HT-29 (cell line): ENCODE measurements at regions not wholly inside any gene's neighbourhood (a gene's known extent, or its start where the extent isn't known, plus 50 kb on each side); places are given as distances from the start of the nearest gene placed in this dataset.

ENCODE experiments used
- DNase-seq: peaks from one replicate; pipeline ENCODE4 v3.0.0-alpha.2; 2015; ENCODE audit warnings: low spot score

GRCh38 chr15:79230766-79231165 lies 51.8 kb upstream of the ANKRD34C start:
- no peak for DNase-seq

GRCh38 chr15:79222808-79223207 lies 59.7 kb upstream of the ANKRD34C start:
- DNase-seq, result no peak

DNA sequence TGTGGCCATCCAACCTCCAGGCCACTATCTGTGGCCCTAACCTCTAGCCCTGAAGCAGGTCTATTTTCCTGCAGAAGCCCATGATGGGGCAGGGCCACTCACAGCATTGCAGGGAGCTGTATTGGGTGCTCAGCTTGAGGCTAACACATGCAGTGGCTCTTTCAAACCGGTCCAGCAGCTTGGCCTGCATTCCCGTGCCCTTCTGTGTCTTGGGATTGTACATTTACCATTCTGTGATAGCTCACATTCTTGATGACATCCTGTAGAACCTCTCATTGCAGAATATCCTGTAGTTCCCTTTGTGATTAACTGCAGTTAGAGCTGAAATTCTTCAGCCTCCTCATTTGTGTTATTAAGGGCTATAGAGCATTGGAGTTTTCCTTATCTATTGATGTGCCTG lies 60.8 kb upstream of the ANKRD34C start:
- DNase-seq, result peak; percentile 16

- DNase-seq, result no peak
Observed at GRCh38 chr15:79219393-79220056, 63.0 kb upstream of the ANKRD34C start.

DNA sequence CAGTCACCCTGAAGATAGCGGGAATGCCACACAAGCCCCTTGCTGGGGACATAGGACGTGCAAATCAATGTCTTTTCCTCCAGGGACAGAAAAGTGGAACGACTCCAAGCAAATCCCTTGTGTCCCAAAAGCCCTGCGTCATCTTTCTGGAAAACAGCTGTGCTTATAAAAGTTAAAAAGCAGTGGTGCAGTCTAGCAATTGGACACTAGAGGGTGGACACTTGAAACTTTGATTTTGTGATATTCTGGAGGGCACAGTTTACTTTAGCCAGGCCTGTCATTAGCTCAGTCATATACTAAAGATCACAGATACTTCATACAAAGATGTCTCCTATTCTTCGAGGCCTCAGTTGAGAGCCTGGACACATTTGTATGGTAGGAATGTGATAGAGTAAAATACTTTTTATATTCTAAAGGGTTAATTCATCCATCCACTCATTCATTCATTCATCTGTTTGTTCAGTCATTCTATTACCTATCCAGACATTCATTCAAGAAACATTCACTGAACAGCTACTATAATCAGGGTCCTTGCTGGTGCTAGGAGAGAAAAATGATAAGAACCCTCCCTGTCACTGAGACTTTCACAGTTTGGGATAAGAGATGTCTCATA lies 63.8 kb upstream of the ANKRD34C start:
- DNase-seq, result peak; percentile 50

GRCh38 chr15:79213650-79214049 lies 68.9 kb upstream of the ANKRD34C start:
- no peak for DNase-seq

GRCh38 chr15:79212589-79213157 lies 69.8 kb upstream of the ANKRD34C start:
- DNase-seq, result no peak

DNA sequence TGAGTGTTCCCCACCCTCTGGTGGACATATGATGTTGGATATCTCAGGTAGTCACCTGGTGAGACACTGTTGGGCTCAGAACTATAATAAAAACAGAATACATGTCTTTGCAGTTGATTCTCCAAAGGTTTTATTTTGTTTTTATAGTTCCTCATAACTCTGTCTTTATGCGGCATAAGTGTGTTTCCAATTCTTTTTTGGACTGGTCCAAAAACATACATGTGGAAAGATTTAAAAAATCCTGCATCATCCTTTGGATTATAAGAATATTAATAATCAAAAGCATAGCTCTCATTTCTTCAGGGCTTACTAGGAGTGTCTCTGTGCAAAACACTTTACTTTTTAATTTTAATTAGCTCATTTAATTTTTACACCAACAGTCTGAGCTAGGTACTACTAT lies 71.0 kb upstream of the ANKRD34C start:
- DNase-seq, result no peak

DNA sequence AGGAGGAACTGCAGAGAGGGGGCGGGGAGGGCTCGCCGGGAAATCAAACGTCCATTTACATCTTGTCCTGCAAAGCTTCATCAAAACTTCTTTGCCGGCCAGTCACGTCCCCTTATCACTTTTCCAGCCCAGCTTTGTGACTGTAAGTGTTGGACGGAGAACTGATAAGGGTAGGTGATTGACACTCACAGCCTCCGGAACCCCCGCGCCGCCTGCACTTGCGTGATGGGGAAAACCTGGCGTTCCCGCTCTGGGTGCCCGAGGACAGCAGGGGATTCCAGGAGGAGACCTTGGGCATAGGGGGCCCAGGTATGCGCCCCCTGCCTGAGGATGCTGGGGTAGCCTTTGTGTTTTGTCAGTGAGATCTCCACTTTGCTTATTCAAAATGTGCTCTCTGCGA lies 72.8 kb upstream of the ANKRD34C start:
- no peak for DNase-seq

- no peak for DNase-seq
Observed at GRCh38 chr15:79209116-79209515, 73.4 kb upstream of the ANKRD34C start.

GRCh38 chr15:79208179-79208578 lies 74.3 kb upstream of the ANKRD34C start:
- DNase-seq, result no peak

DNA sequence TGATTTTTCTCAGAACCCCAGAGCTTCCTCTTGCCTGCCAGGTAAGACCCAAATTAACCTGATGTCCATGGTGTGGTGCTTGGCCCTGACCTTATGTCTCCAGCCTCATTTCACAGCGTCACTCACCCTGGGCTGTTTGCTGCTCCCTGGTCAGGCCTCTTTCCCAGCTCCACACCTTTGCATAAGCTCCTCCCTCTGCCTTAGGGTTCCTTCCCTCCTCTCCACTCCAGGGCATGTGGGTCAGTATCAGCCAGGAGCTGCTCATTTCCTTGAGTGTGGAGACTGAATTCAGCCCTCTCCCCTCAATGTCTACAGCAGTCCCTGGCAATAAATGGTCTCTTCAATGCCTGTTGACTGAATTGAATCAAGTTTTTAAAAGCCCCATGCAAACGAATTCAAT lies 75.6 kb upstream of the ANKRD34C start:
- no peak for DNase-seq

- no peak for DNase-seq
Observed at GRCh38 chr15:79204886-79205675, 77.4 kb upstream of the ANKRD34C start.

DNA sequence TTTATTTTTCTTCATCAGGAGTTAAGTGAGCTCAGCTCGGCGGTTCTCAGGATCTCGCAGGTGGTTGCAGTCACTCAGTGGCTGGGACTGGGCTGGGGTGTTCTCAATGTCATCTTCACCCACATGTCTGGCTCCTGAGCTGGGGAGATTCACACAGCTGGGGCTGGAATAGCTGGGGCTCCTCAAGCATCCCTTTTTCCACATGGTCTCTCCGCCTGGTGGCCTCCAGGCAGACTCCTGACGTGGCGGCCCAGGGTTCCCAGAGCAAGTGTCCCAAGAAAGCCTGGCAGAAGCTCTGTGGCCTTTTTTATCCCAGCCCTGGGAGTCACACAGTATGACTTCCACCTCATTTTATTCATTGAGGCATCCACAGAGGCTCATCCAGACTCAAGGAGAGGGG lies 84.1 kb upstream of the ANKRD34C start:
- no peak for DNase-seq

- no peak for DNase-seq
Observed at GRCh38 chr15:79197285-79197684, 85.2 kb upstream of the ANKRD34C start.

DNA sequence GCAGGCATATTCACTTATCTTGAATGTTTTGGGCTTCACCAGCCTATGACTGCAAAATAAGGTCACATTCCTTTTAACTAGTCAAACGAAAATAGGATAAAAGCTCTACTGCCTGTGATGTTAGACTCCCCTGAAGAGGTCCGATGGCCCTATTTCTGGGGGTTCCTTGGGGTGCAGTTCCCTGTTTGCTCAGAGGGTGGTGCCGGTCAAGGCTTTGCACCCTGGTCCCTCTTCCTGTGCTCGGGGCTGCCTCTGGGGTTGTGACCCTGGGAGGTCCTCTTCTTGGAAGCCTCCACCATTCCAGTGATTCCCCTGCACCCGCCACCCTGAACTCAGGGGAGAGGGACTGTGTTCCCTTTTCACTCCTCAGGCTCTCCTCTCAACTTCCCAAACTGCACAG lies 86.7 kb upstream of the ANKRD34C start:
- no peak for DNase-seq

DNA sequence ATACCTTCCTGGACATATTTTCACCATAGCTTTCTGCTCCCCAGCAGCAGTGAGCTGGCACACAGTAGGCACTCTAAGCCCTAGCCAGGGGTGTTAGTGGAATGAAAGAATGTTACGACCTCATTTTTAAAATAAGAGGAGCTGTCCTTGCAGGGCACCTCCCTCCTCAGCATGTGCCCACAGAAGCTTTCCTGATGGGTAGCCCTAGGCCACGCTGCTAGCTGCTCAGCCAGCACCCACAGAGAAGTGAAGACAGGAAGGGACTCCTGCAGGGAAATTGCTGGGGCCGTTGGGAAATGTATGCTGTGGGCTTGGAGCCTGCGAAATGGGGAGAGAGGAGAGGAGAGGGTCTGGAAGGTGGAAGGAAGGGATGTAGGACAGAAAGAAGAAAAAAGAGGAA lies 87.3 kb upstream of the ANKRD34C start:
- DNase-seq, result no peak

- DNase-seq, result no peak
Observed at GRCh38 chr15:79194386-79194785, 88.1 kb upstream of the ANKRD34C start.

- DNase-seq, result no peak
Observed at GRCh38 chr15:79193549-79193948, 89.0 kb upstream of the ANKRD34C start.

DNA sequence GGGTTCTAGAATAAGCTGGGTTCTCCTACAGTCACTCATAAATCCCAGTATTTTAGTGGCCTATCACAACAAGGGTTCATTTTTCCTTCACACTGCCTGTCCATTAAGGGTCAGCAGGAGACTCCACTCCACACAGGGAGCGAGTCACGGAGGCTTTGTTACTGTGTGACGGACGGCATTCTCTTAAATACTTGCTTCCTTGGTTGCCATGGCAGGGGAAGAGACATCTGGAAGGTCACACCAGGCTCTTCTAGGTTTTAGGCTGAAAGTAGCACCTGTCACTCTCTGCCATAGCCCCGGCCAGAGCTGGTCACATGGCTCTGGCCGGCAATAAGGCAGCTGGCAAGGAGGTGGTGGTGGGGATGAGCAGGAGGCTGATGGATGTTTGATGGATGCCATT lies 89.4 kb upstream of the ANKRD34C start:
- no peak for DNase-seq

DNA sequence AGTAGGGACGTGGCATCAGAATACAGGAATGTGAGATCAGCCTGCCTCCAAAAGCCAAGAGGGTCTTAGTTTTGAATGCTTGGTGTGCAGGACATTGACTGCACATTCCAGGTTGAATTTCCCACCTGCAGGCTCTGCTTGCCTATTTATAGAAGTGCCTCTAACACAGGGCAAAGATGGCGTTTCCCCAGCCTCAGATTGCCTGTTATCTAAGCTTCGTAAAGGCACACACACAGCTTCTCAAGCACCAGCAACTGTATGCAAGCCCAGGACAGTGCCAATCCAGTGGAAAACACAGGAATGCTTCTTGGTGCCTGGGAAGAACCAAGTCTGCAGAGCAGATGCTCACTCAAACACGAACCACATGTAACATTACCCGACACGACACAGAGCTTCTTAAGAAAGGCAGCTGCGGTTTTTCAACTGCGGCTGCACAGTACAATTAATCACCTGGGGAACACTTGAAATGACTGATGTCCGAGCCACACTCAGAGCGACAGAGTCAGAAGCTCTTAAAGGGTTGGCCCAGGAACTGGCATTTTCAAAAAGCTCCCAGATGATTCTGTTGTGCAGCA lies 90.0 kb upstream of the ANKRD34C start:
- DNase-seq, result no peak

GRCh38 chr15:79190093-79190492 lies 92.4 kb upstream of the ANKRD34C start:
- no peak for DNase-seq
